ENCODE measurements at regions not wholly inside any gene's neighbourhood (a gene's known extent, or its start where the extent isn't known, plus 50 kb on each side); places are given as distances from the start of the nearest gene placed in this dataset.
"Not testable (repeated sequence)": the region's sequence is repeated elsewhere in the genome, so short reads cannot be mapped to it uniquely, and the experiment has no call there.

GRCh38 chr18:67126751-67127150, 389.8 kb downstream of the DSEL start:
- DNase-seq: not testable (repeated sequence)

GRCh38 chr18:67123901-67124300, 392.6 kb downstream of the DSEL start:
- no peak for DNase-seq

GRCh38 chr18:67117804-67118203, 398.7 kb downstream of the DSEL start:
- DNase-seq: no peak

- DNase-seq: no peak
Observed at GRCh38 chr18:67109535-67109934, 407.0 kb downstream of the DSEL start.

- no peak for DNase-seq
Observed at GRCh38 chr18:67108894-67109293, 407.6 kb downstream of the DSEL start.

- peak; percentile 69 for DNase-seq
Observed at GRCh38 chr18:67104700-67105284, 411.7 kb downstream of the DSEL start.

- DNase-seq: no peak
Observed at GRCh38 chr18:67094123-67094522, 422.4 kb downstream of the DSEL start.

- DNase-seq: no peak
Observed at GRCh38 chr18:67092141-67092540, 424.4 kb downstream of the DSEL start.

- DNase-seq: no peak
Observed at GRCh38 chr18:67081482-67082211, 434.9 kb downstream of the DSEL start.

- DNase-seq: no peak
Observed at GRCh38 chr18:67080601-67081000, 435.9 kb downstream of the DSEL start.

- no peak for DNase-seq
Observed at GRCh38 chr18:67074309-67074708, 442.2 kb downstream of the DSEL start.

GRCh38 chr18:67072791-67073190, 443.7 kb downstream of the DSEL start:
- no peak for DNase-seq

- DNase-seq: no peak
Observed at GRCh38 chr18:67068608-67069007, 447.9 kb downstream of the DSEL start.

- no peak for DNase-seq
Observed at GRCh38 chr18:67047334-67047733, 443.4 kb upstream of the CDH19 start.

GRCh38 chr18:67043276-67043675, 439.4 kb upstream of the CDH19 start:
- no peak for DNase-seq

- DNase-seq: no peak
Observed at GRCh38 chr18:67041334-67041733, 437.4 kb upstream of the CDH19 start.

- no peak for DNase-seq
Observed at GRCh38 chr18:67035026-67035425, 431.1 kb upstream of the CDH19 start.

- no peak for DNase-seq
Observed at GRCh38 chr18:67023059-67023458, 419.2 kb upstream of the CDH19 start.

- DNase-seq: peak; percentile 2
Observed at GRCh38 chr18:67010919-67011318, 407.0 kb upstream of the CDH19 start.

GRCh38 chr18:67007999-67008398, 404.1 kb upstream of the CDH19 start:
- DNase-seq: no peak

GRCh38 chr18:67007085-67007484, 403.2 kb upstream of the CDH19 start:
- no peak for DNase-seq

- DNase-seq: no peak
Observed at GRCh38 chr18:67001052-67001451, 397.2 kb upstream of the CDH19 start.

GRCh38 chr18:66999003-66999402, 395.1 kb upstream of the CDH19 start:
- no peak for DNase-seq

GRCh38 chr18:66995270-66995669, 391.4 kb upstream of the CDH19 start:
- no peak for DNase-seq

GRCh38 chr18:66994790-66995189, 390.9 kb upstream of the CDH19 start:
- DNase-seq: no peak
